ENCODE measurements at regions not wholly inside any gene's neighbourhood (a gene's known extent, or its start where the extent isn't known, plus 50 kb on each side); places are given as distances from the start of the nearest gene placed in this dataset.

GRCh38 chr2:118209727-118210126 is 121.5 kb downstream of the INSIG2 start:
- H3K27me3 ChIP-seq = peaks cover 24% of the 10 kb centered on the region

GRCh38 chr2:118207889-118208288 is 119.6 kb downstream of the INSIG2 start:
- H3K27me3 ChIP-seq = peaks cover 9% of the 10 kb centered on the region
- TF ChIP-seq EZH2 (IDR thresholded peaks at IDR 0.05; ENCODE audit: borderline replicate concordance) = no peak
- TF ChIP-seq EZH2phosphoT487 (IDR thresholded peaks at IDR 0.05; ENCODE audit: low read depth, severe bottlenecking, unreplicated experiment) = no peak
- TF ChIP-seq CTCF (IDR thresholded peaks at IDR 0.05; ENCODE audit: poor library complexity) = no peak
- 85% methylated on average over 5 of the region's 5 CpGs for WGBS (ENCODE audit: low lambda C conversion rate, missing lambda C conversion rate)

More at GRCh38 chr2:118209727-118210126, 121.5 kb downstream of the INSIG2 start:
- no peaks in the 10 kb centered on the region for H3K9me2 ChIP-seq (replicated peaks; ENCODE audit: insufficient read depth)
- H3K79me2 ChIP-seq = no peaks in the 10 kb centered on the region
- 95% methylated on average over 1 of the region's 1 CpG for whole genome bisulfite sequencing (ENCODE audit: low lambda C conversion rate, missing lambda C conversion rate)
- H2AFZ ChIP-seq = no peak overlapping the region
- H3K36me3 ChIP-seq (replicated peaks; ENCODE audit: insufficient read depth, low read depth) = no peaks in the 10 kb centered on the region
- no peak for DNase-seq (ENCODE audit: low spot score)
- H3K4me3 ChIP-seq = no peak overlapping the region
- H3K9me3 ChIP-seq (ENCODE audit: low read depth) = no peaks in the 10 kb centered on the region
- H3K4me1 ChIP-seq (ENCODE audit: insufficient read depth) = no peaks in the 10 kb centered on the region
- H4K20me1 ChIP-seq (ENCODE audit: insufficient read depth, poor library complexity, severe bottlenecking) = no peaks in the 10 kb centered on the region
- no peak overlapping the region for H3K4me2 ChIP-seq
- no peak overlapping the region for H3K27ac ChIP-seq
- TF ChIP-seq CTCF (IDR thresholded peaks at IDR 0.05; ENCODE audit: poor library complexity) (no peak), EZH2phosphoT487 (IDR thresholded peaks at IDR 0.05; ENCODE audit: low read depth, severe bottlenecking, unreplicated experiment) (no peak), EZH2 (IDR thresholded peaks at IDR 0.05; ENCODE audit: borderline replicate concordance) (no peak)

GRCh38 chr2:118202707-118203303 is 114.5 kb downstream of the INSIG2 start:
- H3K9me2 ChIP-seq (replicated peaks; ENCODE audit: insufficient read depth) = no peaks in the 10 kb centered on the region
- H3K4me3 ChIP-seq = no peak overlapping the region
- H2AFZ ChIP-seq = no peak overlapping the region
- no peaks in the 10 kb centered on the region for H4K20me1 ChIP-seq (ENCODE audit: insufficient read depth, poor library complexity, severe bottlenecking)
- H3K4me2 ChIP-seq = no peak overlapping the region
- DNase-seq (ENCODE audit: low spot score) = peak; percentile 67
- peak; percentile 80 for TF ChIP-seq CTCF (IDR thresholded peaks at IDR 0.05; ENCODE audit: poor library complexity)
- no peak for TF ChIP-seq EZH2phosphoT487 (IDR thresholded peaks at IDR 0.05; ENCODE audit: low read depth, severe bottlenecking, unreplicated experiment)
- H3K9me3 ChIP-seq (ENCODE audit: low read depth) = no peaks in the 10 kb centered on the region
- H3K79me2 ChIP-seq = no peaks in the 10 kb centered on the region
- no peaks in the 10 kb centered on the region for H3K4me1 ChIP-seq (ENCODE audit: insufficient read depth)
- no peak overlapping the region for H3K27ac ChIP-seq
- H3K27me3 ChIP-seq = no peaks in the 10 kb centered on the region
- no peaks in the 10 kb centered on the region for H3K36me3 ChIP-seq (replicated peaks; ENCODE audit: insufficient read depth, low read depth)
- WGBS (ENCODE audit: low lambda C conversion rate, missing lambda C conversion rate) = 56% methylated on average over 8 of the region's 8 CpGs

More at GRCh38 chr2:118207889-118208288, 119.6 kb downstream of the INSIG2 start:
- Histone ChIP-seq H3K9me2 (replicated peaks; ENCODE audit: insufficient read depth) (no peaks in the 10 kb centered on the region), H2AFZ (no peak overlapping the region), H3K4me2 (no peak overlapping the region), H3K36me3 (replicated peaks; ENCODE audit: insufficient read depth, low read depth) (no peaks in the 10 kb centered on the region), H3K4me3 (no peak overlapping the region), H3K27ac (no peak overlapping the region), H3K79me2 (no peaks in the 10 kb centered on the region), H3K9me3 (ENCODE audit: low read depth) (no peaks in the 10 kb centered on the region), H4K20me1 (ENCODE audit: insufficient read depth, poor library complexity, severe bottlenecking) (no peaks in the 10 kb centered on the region), H3K4me1 (ENCODE audit: insufficient read depth) (no peaks in the 10 kb centered on the region)
- no peak for DNase-seq (ENCODE audit: low spot score)

Measured in hepatocyte (in vitro differentiated cells).